B cell (primary cell): ENCODE measurements at regions not wholly inside any gene's neighbourhood (a gene's known extent, or its start where the extent isn't known, plus 50 kb on each side); places are given as distances from the start of the nearest gene placed in this dataset.

ENCODE experiments used
- ATAC-seq: fragments of 200-7000 bp; cut with Tn5 transposase; one replicate; pipeline ENCODE4 v1.10.0; 2021; ENCODE audit warnings: low read depth, mild to moderate bottlenecking, moderate number of reproducible peaks, moderate library complexity
- CTCF ChIA-PET: fragments of 350-600 bp; sonication (Branson Sonifier 250); formaldehyde crosslinking; loops from one replicate; lab custom pipeline; 2021; ENCODE audit warnings: antibody characterized with exemption, inconsistent platforms; lab: Charles Lee
- POLR2A ChIA-PET: fragments of 350-600 bp; sonication (Branson Sonifier 250); formaldehyde crosslinking; loops from one replicate; lab custom pipeline; 2021; ENCODE audit warnings: antibody characterized with exemption; lab: Charles Lee
- DNase-seq: peaks from one replicate; pipeline ENCODE4 v3.0.0; 2013
- H2AFZ ChIP-seq: 2 replicates; pipeline ENCODE4 v1.6.1; 2012; ENCODE audit warnings: mild to moderate bottlenecking, low read depth, low read length; ENCODE audit not compliant: insufficient read depth, poor library complexity, severe bottlenecking
- H3K27ac ChIP-seq, 2 donors: 1 replicate in 1 of 2; 2 replicates in 1 of 2; pipeline ENCODE4 v1.5.1; 2012 to 2013; ENCODE audit warnings: low read length in 2 of 2, mild to moderate bottlenecking in 2 of 2, moderate library complexity in 1 of 2
- H3K27me3 ChIP-seq, 4 experiments: fragments of 200-600 bp in 1 of 4; sonication (generic) in 1 of 4; replicated peaks in 1 of 4; 1 replicate in 2 of 4; 2 replicates in 2 of 4; pipeline versions ENCODE4 v1.6.1 to v1.7.0; 2013 to 2016; ENCODE audit warnings: low read length in 3 of 4, mild to moderate bottlenecking in 2 of 4, mixed read lengths in 1 of 4, moderate library complexity in 1 of 4; ENCODE audit not compliant: insufficient read depth in 4 of 4, control insufficient read depth in 3 of 4; ENCODE audit errors: control extremely low read depth in 1 of 4
- H3K36me3 ChIP-seq, 2 experiments: replicated peaks in 1 of 2; 1 replicate in 1 of 2; 2 replicates in 1 of 2; pipeline versions ENCODE4 v1.6.1 to v1.7.1; 2013; ENCODE audit warnings: low read length in 1 of 2; ENCODE audit not compliant: insufficient read depth in 2 of 2, control insufficient read depth in 1 of 2; ENCODE audit errors: control extremely low read depth in 1 of 2, extremely low read depth in 1 of 2
- H3K4me1 ChIP-seq, 2 donors: fragments of 200-600 bp in 1 of 2; sonication (generic) in 1 of 2; 1 replicate in 1 of 2; 2 replicates in 1 of 2; pipeline versions ENCODE4 v1.5.1 to v1.6.1; 2013 to 2017; ENCODE audit warnings: low read length in 2 of 2; ENCODE audit not compliant: control insufficient read depth in 2 of 2, insufficient read depth in 2 of 2
- H3K4me2 ChIP-seq: replicated peaks from 2 replicates; pipeline ENCODE3; 2012; ENCODE audit warnings: mild to moderate bottlenecking, low read depth, low read length; ENCODE audit not compliant: poor library complexity, severe bottlenecking
- H3K4me3 ChIP-seq, 5 experiments: fragments of 200-600 bp in 1 of 5; sonication (generic) in 1 of 5; 1 replicate in 3 of 5; 2 replicates in 2 of 5; pipeline versions ENCODE4 v1.5.1 to v1.7.0; 2011 to 2016; ENCODE audit warnings: low read length in 4 of 5, mild to moderate bottlenecking in 4 of 5, low read depth in 2 of 5, control low read depth in 1 of 5, moderate library complexity in 1 of 5; ENCODE audit not compliant: insufficient read depth in 1 of 5; ENCODE audit errors: control extremely low read depth in 1 of 5, extremely low read depth in 1 of 5
- H3K79me2 ChIP-seq: fragments of 200-600 bp; sonication (generic); one replicate; pipeline ENCODE4 v1.6.0; 2016; ENCODE audit warnings: low read length; ENCODE audit not compliant: control insufficient read depth, insufficient read depth
- H3K9ac ChIP-seq: fragments of 200-600 bp; sonication (generic); 2 replicates; pipeline ENCODE4 v1.6.1; 2017; ENCODE audit warnings: mild to moderate bottlenecking, low read length, moderate library complexity
- H3K9me3 ChIP-seq, 3 donors: one replicate each; pipeline versions ENCODE4 v1.6.1 to v1.7.1; 2013; ENCODE audit warnings: low read length in 2 of 3; ENCODE audit not compliant: control insufficient read depth in 2 of 3, insufficient read depth in 1 of 3; ENCODE audit errors: control extremely low read depth in 1 of 3
- H4K20me1 ChIP-seq: 2 replicates; pipeline ENCODE4 v1.6.0; 2012; ENCODE audit warnings: mild to moderate bottlenecking, low read length; ENCODE audit not compliant: insufficient read depth, control insufficient read depth, poor library complexity, severe bottlenecking
- H3K27ac Mint-ChIP-seq: one replicate; pipeline ENCODE4 v1.8.0; 2021; ENCODE audit warnings: mixed read lengths
- H3K27me3 Mint-ChIP-seq: one replicate; pipeline ENCODE4 v1.8.0; 2021; ENCODE audit warnings: mixed read lengths
- H3K4me1 Mint-ChIP-seq: one replicate; pipeline ENCODE4 v1.8.0; 2021; ENCODE audit warnings: mixed read lengths
- H3K4me3 Mint-ChIP-seq: one replicate; pipeline ENCODE4 v1.8.0; 2021; ENCODE audit warnings: mixed read lengths
- H3K9me3 Mint-ChIP-seq: one replicate; pipeline ENCODE4 v1.8.0; 2022; ENCODE audit warnings: mixed read lengths; ENCODE audit not compliant: insufficient read depth
- CTCF ChIP-seq: fragments of 200-600 bp; IDR thresholded peaks from one replicate; pipeline ENCODE4 v1.8.0; 2022; ENCODE audit warnings: antibody characterized with exemption, mild to moderate bottlenecking
- EZH2 ChIP-seq: IDR thresholded peaks from 2 replicates; pipeline ENCODE4 v1.6.1; 2012; ENCODE audit warnings: borderline replicate concordance, low read depth, mild to moderate bottlenecking, moderate library complexity, low read length; ENCODE audit not compliant: insufficient read depth, poor library complexity, severe bottlenecking
- WGBS: methylation state at CpG from one replicate; pipeline ENCODE4 v1.1.5; 2013; ENCODE audit warnings: missing lambda C conversion rate; ENCODE audit not compliant: insufficient coverage; 5-methylcytosine and 5-hydroxymethylcytosine counted together
- intact Hi-C: fragments of 100-400 bp; cut with micrococcal nuclease; formaldehyde crosslinking; loops from one replicate; pipeline ENCODE4 v1.10.0; 2022

- ChIA-PET CTCF (no interaction called here), POLR2A (no interaction called here)
- Mint-ChIP-seq H3K4me3 (no peak overlapping the region), H3K9me3 (peaks cover 7% of the 10 kb centered on the region), H3K27ac (no peak overlapping the region), H3K27me3 (no peaks in the 10 kb centered on the region), H3K4me1 (no peaks in the 10 kb centered on the region)
- H3K36me3 ChIP-seq, result no peaks in the 10 kb centered on the region
- DNase-seq, result no peak
- no peaks in the 10 kb centered on the region for H3K4me1 ChIP-seq
- H2AFZ ChIP-seq, result no peak overlapping the region
- H3K27me3 ChIP-seq, result no peaks in the 10 kb centered on the region
- no peak overlapping the region for H3K27ac ChIP-seq
- no peak for ATAC-seq
- H3K9me3 ChIP-seq, result peaks cover 0 to 38% (median 7%) of the 10 kb centered on the region in 3 donors
- no peaks in the 10 kb centered on the region for H3K79me2 ChIP-seq
- no peak overlapping the region for H3K4me2 ChIP-seq
- no peak overlapping the region for H3K4me3 ChIP-seq
- H3K9ac ChIP-seq, result no peak overlapping the region
- no peaks in the 10 kb centered on the region for H4K20me1 ChIP-seq
- no peak for TF ChIP-seq EZH2
- no peak for TF ChIP-seq CTCF
- intact Hi-C loops, result no loop called here
- 67% methylated on average over 1 of the region's 4 CpGs for WGBS
Observed at GRCh38 chr6:169854813-169855212, 103.4 kb downstream of the ERMARD start.

- no peak overlapping the region for H3K4me3 ChIP-seq
- no peaks in the 10 kb centered on the region for H3K27me3 Mint-ChIP-seq
- no peak overlapping the region for H3K4me3 Mint-ChIP-seq
- H4K20me1 ChIP-seq, result no peaks in the 10 kb centered on the region
- no peaks in the 10 kb centered on the region for H3K4me1 ChIP-seq
- TF ChIP-seq CTCF (no peak), EZH2 (no peak)
- H3K9ac ChIP-seq, result no peak overlapping the region
- 94% methylated on average over 11 of the region's 12 CpGs for WGBS
- peaks cover 0 to 36% (median 7%) of the 10 kb centered on the region in 3 donors for H3K9me3 ChIP-seq
- no peak overlapping the region for H3K4me2 ChIP-seq
- no peak for DNase-seq
- H3K27ac ChIP-seq, result no peak overlapping the region
- peaks cover 7% of the 10 kb centered on the region for H3K9me3 Mint-ChIP-seq
- H3K27ac Mint-ChIP-seq, result no peak overlapping the region
- no peaks in the 10 kb centered on the region for H3K4me1 Mint-ChIP-seq
- H3K36me3 ChIP-seq, result no peaks in the 10 kb centered on the region
- no peaks in the 10 kb centered on the region for H3K27me3 ChIP-seq
- ChIA-PET CTCF (no interaction called here), POLR2A (no interaction called here)
- H2AFZ ChIP-seq, result no peak overlapping the region
- no peak for ATAC-seq
- no peaks in the 10 kb centered on the region for H3K79me2 ChIP-seq
- intact Hi-C loops, result no loop called here
Observed at GRCh38 chr6:169854083-169854725, 102.8 kb downstream of the ERMARD start.
